PC-9 (cell line): ENCODE measurements at regions not wholly inside any gene's neighbourhood (a gene's known extent, or its start where the extent isn't known, plus 50 kb on each side); places are given as distances from the start of the nearest gene placed in this dataset.

Experiments
- CTCF ChIP-seq: fragments of 200-600 bp; sonication (generic); conservative IDR thresholded peaks from 2 replicates; pipeline ENCODE4 v1.6.1; 2017; ENCODE audit warnings: mixed run types, antibody characterized with exemption, mild to moderate bottlenecking, moderate library complexity
- EZH2 ChIP-seq: fragments of 200-600 bp; sonication (generic); IDR thresholded peaks from 2 replicates; pipeline ENCODE4 v1.8.0; 2017; ENCODE audit warnings: antibody characterized with exemption, low read depth

DNA sequence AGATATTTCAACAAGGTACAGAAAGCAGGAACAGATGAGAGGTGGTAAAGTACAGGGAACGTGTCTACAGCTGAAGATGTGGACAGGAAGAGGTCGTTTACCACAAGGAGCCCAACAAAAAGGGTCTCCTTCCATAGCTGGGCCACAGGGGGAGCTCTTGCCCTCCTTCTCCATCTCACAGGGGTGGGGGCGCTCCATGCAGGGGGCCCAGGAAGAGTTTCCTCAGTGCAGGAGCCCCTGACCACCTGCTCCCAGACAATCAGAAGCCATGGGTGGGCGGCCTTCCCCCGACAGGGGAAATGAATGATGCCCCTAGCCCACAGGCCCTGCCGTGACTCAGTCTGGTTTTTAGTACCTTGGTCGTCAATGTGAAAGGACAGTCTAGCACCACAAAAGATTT is 163.6 kb upstream of the ZNF516 start:
- TF ChIP-seq CTCF (peak; percentile 54), EZH2 (no peak)
